H9 (cell line): ENCODE measurements at regions not wholly inside any gene's neighbourhood (a gene's known extent, or its start where the extent isn't known, plus 50 kb on each side); places are given as distances from the start of the nearest gene placed in this dataset.

ENCODE experiments used
- DNase-seq: peaks from one replicate; pipeline ENCODE4 v3.0.0-alpha.2; 2017
- H2AFZ ChIP-seq: one replicate; pipeline ENCODE4 v1.6.1; 2013; ENCODE audit warnings: mild to moderate bottlenecking, low read length, control low read depth, moderate library complexity
- H2AK5ac ChIP-seq: 2 replicates; pipeline ENCODE4 v1.6.1; 2013; ENCODE audit warnings: low read length, control low read depth, mixed read lengths; ENCODE audit not compliant: insufficient read length
- H2BK120ac ChIP-seq: one replicate; pipeline ENCODE4 v1.6.1; 2013; ENCODE audit warnings: low read depth, mild to moderate bottlenecking, low read length, control low read depth, inconsistent platforms; ENCODE audit not compliant: poor library complexity, severe bottlenecking
- H2BK12ac ChIP-seq: 2 replicates; pipeline ENCODE4 v1.6.1; 2013; ENCODE audit warnings: low read length, control low read depth, mixed read lengths, low read depth; ENCODE audit not compliant: insufficient read length
- H2BK15ac ChIP-seq: 2 replicates; pipeline ENCODE4 v1.6.1; 2013; ENCODE audit warnings: low read depth, low read length, control low read depth
- H2BK20ac ChIP-seq: one replicate; pipeline ENCODE4 v1.6.1; 2013; ENCODE audit warnings: low read depth, mild to moderate bottlenecking, low read length, control low read depth, inconsistent platforms; ENCODE audit not compliant: poor library complexity, severe bottlenecking
- H2BK5ac ChIP-seq: 2 replicates; pipeline ENCODE4 v1.6.1; 2013; ENCODE audit warnings: low read length, control low read depth, mixed read lengths; ENCODE audit not compliant: insufficient read length
- H3K14ac ChIP-seq: 2 replicates; pipeline ENCODE4 v1.6.1; 2013; ENCODE audit warnings: low read length, control low read depth; ENCODE audit not compliant: insufficient read depth
- H3K18ac ChIP-seq: 2 replicates; pipeline ENCODE4 v1.6.1; 2013; ENCODE audit warnings: low read depth, mild to moderate bottlenecking, mixed read lengths, low read length, control low read depth; ENCODE audit not compliant: insufficient read length
- H3K23ac ChIP-seq: 2 replicates; pipeline ENCODE4 v1.6.1; 2013; ENCODE audit warnings: low read length, control low read depth, mixed read lengths, low read depth; ENCODE audit not compliant: insufficient read length
- H3K23me2 ChIP-seq: 2 replicates; pipeline ENCODE4 v1.6.1; 2013; ENCODE audit warnings: low read depth, mild to moderate bottlenecking, mixed read lengths, low read length, control low read depth; ENCODE audit not compliant: insufficient read length, poor library complexity, severe bottlenecking
- H3K27ac ChIP-seq: 2 replicates; pipeline ENCODE4 v1.5.1; 2013; ENCODE audit warnings: low read length, control low read depth, mixed read lengths, low read depth; ENCODE audit not compliant: insufficient read length
- H3K27me3 ChIP-seq: 2 replicates; pipeline ENCODE4 v1.6.1; 2013; ENCODE audit warnings: low read length, control low read depth, inconsistent platforms; ENCODE audit not compliant: insufficient read depth
- H3K4ac ChIP-seq: 2 replicates; pipeline ENCODE4 v1.6.1; 2013; ENCODE audit warnings: low read depth, mild to moderate bottlenecking, control low read depth, inconsistent platforms, low read length, moderate library complexity
- H3K4me1 ChIP-seq: 2 replicates; pipeline ENCODE4 v1.6.1; 2013; ENCODE audit warnings: low read length, control low read depth, inconsistent platforms; ENCODE audit not compliant: insufficient read depth
- H3K4me2 ChIP-seq: 2 replicates; pipeline ENCODE4 v1.6.1; 2013; ENCODE audit warnings: low read length, control low read depth, mixed read lengths; ENCODE audit not compliant: insufficient read length, insufficient read depth
- H3K56ac ChIP-seq: 2 replicates; pipeline ENCODE4 v1.6.1; 2013; ENCODE audit warnings: low read depth, mild to moderate bottlenecking, mixed read lengths, low read length, control low read depth; ENCODE audit not compliant: insufficient read length
- H3K79me1 ChIP-seq: 2 replicates; pipeline ENCODE4 v1.6.1; 2013; ENCODE audit warnings: low read depth, mild to moderate bottlenecking, moderate library complexity, low read length, control low read depth, inconsistent platforms; ENCODE audit not compliant: insufficient read depth, poor library complexity, severe bottlenecking
- H3K79me2 ChIP-seq: 2 replicates; pipeline ENCODE4 v1.6.1; 2013; ENCODE audit warnings: low read length, control low read depth, inconsistent platforms; ENCODE audit not compliant: insufficient read depth
- H3K9ac ChIP-seq: 2 replicates; pipeline ENCODE4 v1.6.1; 2013; ENCODE audit warnings: low read length, control low read depth, mixed read lengths; ENCODE audit not compliant: insufficient read length; ENCODE audit errors: extremely low read depth
- H3K9me3 ChIP-seq: one replicate; pipeline ENCODE4 v1.6.1; 2013; ENCODE audit warnings: low read depth, low read length, inconsistent platforms; ENCODE audit not compliant: control insufficient read depth
- H3T11ph ChIP-seq: one replicate; pipeline ENCODE4 v1.6.1; 2013; ENCODE audit warnings: mild to moderate bottlenecking, low read length, control low read depth, inconsistent platforms
- H4K20me1 ChIP-seq: one replicate; pipeline ENCODE4 v1.6.1; 2013; ENCODE audit not compliant: control insufficient read depth, insufficient read length, insufficient read depth
- H4K5ac ChIP-seq: 2 replicates; pipeline ENCODE4 v1.6.1; 2013; ENCODE audit warnings: low read depth, mild to moderate bottlenecking, mixed read lengths, low read length, control low read depth; ENCODE audit not compliant: insufficient read length
- H4K8ac ChIP-seq: replicated peaks from 2 replicates; pipeline ENCODE4 v1.6.1; 2013; ENCODE audit warnings: low read length, control low read depth, mixed read lengths, low read depth; ENCODE audit not compliant: insufficient read length
- H4K91ac ChIP-seq: 2 replicates; pipeline ENCODE4 v1.6.1; 2013; ENCODE audit warnings: low read depth, mild to moderate bottlenecking, moderate library complexity, mixed read lengths, low read length, control low read depth; ENCODE audit not compliant: insufficient read length
- H3K27ac Mint-ChIP-seq, 3 experiments: 2 replicates in 2 of 3; 3 replicates in 1 of 3; pipeline ENCODE4 v1.8.0; 2020 to 2021; ENCODE audit warnings: mixed read lengths in 3 of 3, mild to moderate bottlenecking in 1 of 3, moderate library complexity in 1 of 3
- H3K27me3 Mint-ChIP-seq: 2 replicates; pipeline ENCODE4 v1.8.0; 2021; ENCODE audit warnings: low read depth, mild to moderate bottlenecking, moderate library complexity, mixed read lengths
- H3K36me3 Mint-ChIP-seq, 3 experiments: 2 replicates in 2 of 3; 3 replicates in 1 of 3; pipeline ENCODE4 v1.8.0; 2020 to 2021; ENCODE audit warnings: low read depth in 3 of 3, mixed read lengths in 3 of 3; ENCODE audit not compliant: insufficient read depth in 1 of 3
- H3K4me1 Mint-ChIP-seq, 2 experiments: 2 replicates each; pipeline ENCODE4 v1.8.0; 2020; ENCODE audit warnings: mixed read lengths in 2 of 2
- H3K4me3 Mint-ChIP-seq, 2 experiments: 2 replicates in 1 of 2; 3 replicates in 1 of 2; pipeline ENCODE4 v1.8.0; 2020 to 2021; ENCODE audit warnings: mild to moderate bottlenecking in 2 of 2, mixed read lengths in 2 of 2, moderate library complexity in 1 of 2
- H3K9me3 Mint-ChIP-seq, 2 experiments: 2 replicates in 1 of 2; 3 replicates in 1 of 2; pipeline ENCODE4 v1.8.0; 2020; ENCODE audit warnings: mild to moderate bottlenecking in 2 of 2, mixed read lengths in 2 of 2, moderate library complexity in 1 of 2
- CTCF ChIP-seq: fragments of 200-600 bp; sonication (generic); conservative IDR thresholded peaks from 3 replicates; pipeline ENCODE4 v1.8.0; 2021; ENCODE audit warnings: antibody characterized with exemption, mild to moderate bottlenecking
- WGBS: extraction: QIAGEN DNeasy Blood & Tissue Kit; methylation state at CpG from one replicate; pipeline ENCODE4 v1.1.7; 2013; ENCODE audit warnings: missing lambda C conversion rate, low lambda C conversion rate, mixed read lengths; ENCODE audit not compliant: insufficient read length; ENCODE audit errors: extremely low coverage; 5-methylcytosine and 5-hydroxymethylcytosine counted together

DNA sequence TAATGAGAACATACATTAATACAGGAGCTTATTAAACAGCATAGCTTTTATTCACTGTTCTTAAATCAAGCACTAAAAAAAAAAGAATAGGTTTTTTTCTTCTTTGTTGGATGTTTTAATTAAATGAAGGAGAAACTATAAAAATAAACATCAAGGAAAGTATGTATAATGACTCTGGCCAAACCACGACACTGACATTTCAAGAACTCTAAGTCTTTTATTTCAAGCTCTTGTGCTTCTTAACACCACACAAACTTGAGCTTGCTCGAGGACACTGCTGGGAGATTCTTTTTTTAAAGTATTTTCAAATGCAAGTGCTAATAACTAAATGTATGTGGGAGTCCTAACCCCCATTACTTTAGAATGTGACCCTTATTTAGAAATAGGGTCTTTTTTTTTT is 204.9 kb upstream of the PPARGC1A start:
- H2AK5ac ChIP-seq, result no peak overlapping the region
- peaks cover 0 to 2% of the 10 kb centered on the region in 2 experiments; a peak in 1 of 5 replicates for H3K9me3 Mint-ChIP-seq

More for the DNA sequence above, 204.9 kb upstream of the PPARGC1A start:
- H3K4me2 ChIP-seq, result no peak overlapping the region
- no peak overlapping the region for H3T11ph ChIP-seq
- no peaks in the 10 kb centered on the region for H3K23me2 ChIP-seq
- no peaks in the 10 kb centered on the region for H3K27me3 ChIP-seq
- no peak overlapping the region for H4K5ac ChIP-seq
- no peak overlapping the region for H2BK20ac ChIP-seq
- H3K23ac ChIP-seq, result no peak overlapping the region
- Mint-ChIP-seq H3K4me1 (0 out of 4 replicates have a peak, but pooled peaks cover 0 to 2% of the 10 kb centered on the region in 2 experiments), H3K36me3 (peaks cover 0 to 3% (median 0%) of the 10 kb centered on the region in 3 experiments; a peak in 2 of 7 replicates), H3K27ac (no peak overlapping the region), H3K4me3 (no peak overlapping the region), H3K27me3 (no peaks in the 10 kb centered on the region; the same call in 1 of the 2 replicates)
- H2BK120ac ChIP-seq, result no peak overlapping the region
- H2AFZ ChIP-seq, result no peak overlapping the region
- no CpG with 5 or more reads among the region's 2 CpGs for WGBS
- H3K56ac ChIP-seq, result no peak overlapping the region
- H3K14ac ChIP-seq, result no peak overlapping the region
- TF ChIP-seq CTCF, result no peak
- no peak for DNase-seq
- H2BK12ac ChIP-seq, result no peak overlapping the region
- no peaks in the 10 kb centered on the region for H3K79me2 ChIP-seq
- H3K4me1 ChIP-seq, result no peaks in the 10 kb centered on the region
- no peak overlapping the region for H3K18ac ChIP-seq
- no peak overlapping the region for H2BK5ac ChIP-seq
- H3K9ac ChIP-seq, result no peak overlapping the region
- no peak overlapping the region for H2BK15ac ChIP-seq
- no peak overlapping the region for H3K4ac ChIP-seq
- H3K9me3 ChIP-seq, result no peaks in the 10 kb centered on the region
- no peaks in the 10 kb centered on the region for H4K20me1 ChIP-seq
- H3K27ac ChIP-seq, result no peak overlapping the region
- H4K8ac ChIP-seq, result no peak overlapping the region
- no peak overlapping the region for H4K91ac ChIP-seq
- H3K79me1 ChIP-seq, result no peaks in the 10 kb centered on the region
